ENCODE measurements at regions not wholly inside any gene's neighbourhood (a gene's known extent, or its start where the extent isn't known, plus 50 kb on each side); places are given as distances from the start of the nearest gene placed in this dataset.
"Not testable (repeated sequence)": the region's sequence is repeated elsewhere in the genome, so short reads cannot be mapped to it uniquely, and the experiment has no call there.

DNA sequence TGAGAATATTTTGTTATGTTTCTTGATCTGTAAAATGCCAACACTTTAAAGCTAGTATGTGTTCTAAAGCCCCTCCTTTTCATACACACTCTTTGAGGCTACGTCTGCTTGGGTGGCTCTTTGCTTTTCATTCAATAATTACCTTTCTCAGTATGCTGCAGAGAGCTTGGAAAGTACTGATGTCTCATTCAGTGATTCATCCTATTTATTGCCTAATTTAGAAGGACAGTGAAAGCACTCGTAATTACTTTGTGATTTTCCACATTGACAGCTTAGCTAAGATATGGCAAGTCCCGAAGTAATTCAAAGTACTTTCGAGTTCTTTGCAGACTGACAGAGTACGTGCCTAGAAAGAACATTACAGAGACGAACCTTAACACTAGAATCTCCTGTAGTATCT, 57.2 kb downstream of the BMP15 start:
- no peaks in the 10 kb centered on the region for H3K9me3 Mint-ChIP-seq
- POLR2A ChIA-PET (ENCODE audit: partially characterized antibody), result no interaction called here
- Histone ChIP-seq H3K4me3 (ENCODE audit: low read length in 2 of 2) (no peak overlapping the region), H3K4me1 (ENCODE audit: insufficient read depth, low read length) (no peaks in the 10 kb centered on the region), H3K27ac (ENCODE audit: low read depth, low read length) (no peak overlapping the region), H3K9me3 (ENCODE audit: control insufficient read depth in 1 of 2, low read length in 2 of 2) (no peaks in the 10 kb centered on the region), H3K36me3 (ENCODE audit: insufficient read depth, low read length) (no peaks in the 10 kb centered on the region), H3K27me3 (ENCODE audit: insufficient read depth, low read length) (no peaks in the 10 kb centered on the region)
- no peak overlapping the region for H3K27ac Mint-ChIP-seq
- CTCF ChIA-PET (ENCODE audit: partially characterized antibody), result no interaction called here
- no peak overlapping the region for H3K4me3 Mint-ChIP-seq
- intact Hi-C loops (cut with micrococcal nuclease), result no loop called here
- DNase-seq, result no peak
- H3K36me3 Mint-ChIP-seq, result no peaks in the 10 kb centered on the region
- no peaks in the 10 kb centered on the region for H3K27me3 Mint-ChIP-seq
- no peaks in the 10 kb centered on the region for H3K4me1 Mint-ChIP-seq

DNA sequence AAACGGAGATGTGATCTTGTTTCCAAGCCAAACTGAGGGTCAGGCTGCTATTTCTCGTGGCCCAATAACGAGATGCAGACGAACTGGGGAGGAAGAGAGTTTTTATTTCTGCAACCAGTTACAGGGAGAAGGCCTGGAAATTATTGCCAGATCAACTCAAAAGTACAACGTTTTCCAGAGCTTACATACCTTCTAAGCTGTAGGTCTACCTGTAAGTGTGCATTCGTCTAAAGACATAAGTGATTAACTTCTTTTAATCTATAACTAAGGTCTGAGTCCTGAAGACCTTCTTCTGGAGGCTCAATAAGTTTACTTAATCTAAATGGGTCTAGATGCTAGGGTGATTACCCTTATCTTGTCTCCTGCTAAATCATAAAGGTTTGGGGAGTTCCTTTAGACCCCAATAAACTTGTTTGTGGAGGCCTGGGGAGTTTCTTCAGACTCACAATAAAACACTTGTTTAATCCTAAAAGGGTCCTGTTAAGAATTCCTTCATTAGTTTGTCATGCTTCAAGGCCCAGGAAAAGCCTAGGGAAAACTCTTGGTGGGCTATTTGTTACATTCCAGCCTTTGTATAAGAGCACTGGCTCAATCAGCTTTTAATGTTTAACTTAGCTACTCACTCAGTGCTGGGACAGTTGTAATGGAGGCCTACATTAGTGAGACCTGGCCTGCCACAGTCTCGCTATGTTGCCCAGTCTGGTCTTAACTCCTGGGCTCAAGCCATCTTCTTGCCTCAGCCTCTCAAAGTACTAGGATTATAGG, 58.5 kb downstream of the BMP15 start:
- H3K4me3 ChIP-seq (ENCODE audit: low read length in 2 of 2); H3K9me3 Mint-ChIP-seq; H3K27ac Mint-ChIP-seq; POLR2A ChIA-PET (ENCODE audit: partially characterized antibody); H3K27me3 Mint-ChIP-seq; DNase-seq; H3K9me3 ChIP-seq (ENCODE audit: control insufficient read depth in 1 of 2, low read length in 2 of 2); H3K27ac ChIP-seq (ENCODE audit: low read depth, low read length); intact Hi-C loops (cut with micrococcal nuclease); H3K27me3 ChIP-seq (ENCODE audit: insufficient read depth, low read length); H3K4me1 Mint-ChIP-seq; H3K36me3 Mint-ChIP-seq; H3K36me3 ChIP-seq (ENCODE audit: insufficient read depth, low read length); CTCF ChIA-PET (ENCODE audit: partially characterized antibody); H3K4me1 ChIP-seq (ENCODE audit: insufficient read depth, low read length); H3K4me3 Mint-ChIP-seq: not testable (repeated sequence)

DNA sequence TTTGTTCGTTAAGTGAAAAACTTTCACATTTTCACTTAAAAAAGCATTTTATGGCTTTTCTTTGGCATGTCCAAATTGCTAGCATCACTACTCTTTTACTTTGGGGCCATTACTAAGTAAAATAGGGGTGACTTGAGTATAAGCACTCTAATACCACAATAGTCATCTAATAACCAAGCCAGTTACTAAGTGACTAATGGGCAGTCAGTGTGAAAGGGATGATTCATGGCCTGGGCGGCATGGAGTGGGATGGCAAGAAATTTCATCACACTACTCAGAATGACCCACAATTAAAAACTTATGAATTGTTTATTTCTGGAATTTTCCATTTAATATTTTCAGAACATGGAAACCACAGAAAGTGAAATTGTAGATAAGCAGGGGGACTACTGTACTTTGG, 60.9 kb downstream of the BMP15 start:
- no peaks in the 10 kb centered on the region for H3K9me3 Mint-ChIP-seq
- H3K4me3 ChIP-seq (ENCODE audit: low read length in 2 of 2), result no peak overlapping the region
- H3K4me3 Mint-ChIP-seq, result no peak overlapping the region
- H3K27ac ChIP-seq (ENCODE audit: low read depth, low read length), result no peak overlapping the region
- H3K9me3 ChIP-seq (ENCODE audit: control insufficient read depth in 1 of 2, low read length in 2 of 2), result no peaks in the 10 kb centered on the region
- H3K4me1 Mint-ChIP-seq, result no peaks in the 10 kb centered on the region
- ChIA-PET CTCF (ENCODE audit: partially characterized antibody) (no interaction called here), POLR2A (ENCODE audit: partially characterized antibody) (no interaction called here)
- H3K27me3 Mint-ChIP-seq, result no peaks in the 10 kb centered on the region
- H3K27ac Mint-ChIP-seq, result no peak overlapping the region
- no peaks in the 10 kb centered on the region for H3K36me3 ChIP-seq (ENCODE audit: insufficient read depth, low read length)
- no peaks in the 10 kb centered on the region for H3K4me1 ChIP-seq (ENCODE audit: insufficient read depth, low read length)
- no peaks in the 10 kb centered on the region for H3K27me3 ChIP-seq (ENCODE audit: insufficient read depth, low read length)
- no peak for DNase-seq
- intact Hi-C loops (cut with micrococcal nuclease), result no loop called here
- no peaks in the 10 kb centered on the region for H3K36me3 Mint-ChIP-seq

DNA sequence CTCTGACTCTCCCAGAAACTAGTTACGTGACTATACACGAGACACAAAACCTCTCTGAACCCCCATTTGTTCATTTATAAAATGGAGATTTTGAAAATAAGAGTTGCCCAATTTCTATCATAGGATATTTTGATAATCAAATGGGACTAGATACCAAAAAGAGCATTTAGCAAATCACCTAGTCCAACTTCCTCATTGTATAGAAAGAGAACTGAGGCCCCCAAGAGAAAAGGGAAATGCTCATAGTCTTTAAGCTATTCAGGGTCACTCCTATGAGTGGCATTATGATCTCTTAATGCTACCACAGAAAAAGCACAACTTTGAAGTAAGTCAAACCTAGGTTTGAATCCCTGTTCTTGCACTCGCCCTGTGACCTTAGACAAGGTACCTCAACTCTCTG, 62.7 kb downstream of the BMP15 start:
- Histone ChIP-seq H3K9me3 (ENCODE audit: control insufficient read depth in 1 of 2, low read length in 2 of 2) (no peaks in the 10 kb centered on the region), H3K4me3 (ENCODE audit: low read length in 2 of 2) (no peak overlapping the region), H3K27me3 (ENCODE audit: insufficient read depth, low read length) (no peaks in the 10 kb centered on the region), H3K27ac (ENCODE audit: low read depth, low read length) (no peak overlapping the region), H3K36me3 (ENCODE audit: insufficient read depth, low read length) (no peaks in the 10 kb centered on the region), H3K4me1 (ENCODE audit: insufficient read depth, low read length) (no peaks in the 10 kb centered on the region)
- Mint-ChIP-seq H3K27ac (no peak overlapping the region), H3K9me3 (no peaks in the 10 kb centered on the region), H3K4me1 (no peaks in the 10 kb centered on the region), H3K4me3 (no peak overlapping the region), H3K27me3 (no peaks in the 10 kb centered on the region), H3K36me3 (no peaks in the 10 kb centered on the region)
- ChIA-PET CTCF (ENCODE audit: partially characterized antibody) (no interaction called here), POLR2A (ENCODE audit: partially characterized antibody) (no interaction called here)
- intact Hi-C loops (cut with micrococcal nuclease), result no loop called here
- DNase-seq, result no peak

DNA sequence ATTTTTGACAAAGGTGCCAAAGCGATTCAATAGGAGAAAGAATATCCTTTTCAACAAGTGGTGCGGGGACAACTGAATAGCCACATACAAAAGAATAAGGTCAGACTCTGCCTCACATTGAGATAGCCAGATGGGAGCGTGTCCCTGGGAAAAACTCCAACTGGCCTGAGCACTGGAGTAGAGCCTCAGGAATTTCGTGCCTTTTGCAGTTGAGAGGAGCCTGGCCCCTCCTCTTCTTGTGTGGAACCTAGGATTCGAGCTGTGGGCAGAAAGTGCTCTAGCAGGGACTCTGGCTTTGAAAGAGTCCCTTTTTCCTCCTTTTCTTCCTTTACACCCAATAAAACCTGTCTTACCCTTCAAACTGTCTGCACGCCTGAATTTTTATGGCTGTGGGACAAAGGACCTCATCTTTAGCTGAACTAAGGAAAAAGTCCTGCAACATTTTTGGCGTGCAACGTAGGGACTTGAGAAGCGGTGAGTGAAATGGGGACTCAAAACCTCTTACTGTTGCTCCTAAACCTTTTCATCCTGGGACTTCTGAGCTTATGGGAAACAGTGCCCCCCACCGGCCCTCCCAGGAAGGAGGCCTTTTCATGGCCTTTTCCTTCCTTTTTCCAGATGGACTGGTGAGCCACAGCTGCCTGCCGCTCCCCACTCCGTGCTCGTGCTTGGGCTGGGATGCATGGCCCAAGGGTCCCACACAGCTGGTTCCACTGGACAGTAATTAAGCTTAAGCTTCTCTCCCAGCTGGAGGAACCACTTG, 68.6 kb downstream of the BMP15 start:
- H3K9me3 ChIP-seq (ENCODE audit: control insufficient read depth in 1 of 2, low read length in 2 of 2), result no peaks in the 10 kb centered on the region
- Mint-ChIP-seq H3K4me1 (no peaks in the 10 kb centered on the region), H3K27me3 (no peaks in the 10 kb centered on the region), H3K9me3 (no peaks in the 10 kb centered on the region), H3K4me3 (no peak overlapping the region), H3K36me3 (no peaks in the 10 kb centered on the region), H3K27ac (no peak overlapping the region)
- ChIA-PET POLR2A (ENCODE audit: partially characterized antibody) (no interaction called here), CTCF (ENCODE audit: partially characterized antibody) (no interaction called here)
- no peak for DNase-seq
- H3K4me1 ChIP-seq (ENCODE audit: insufficient read depth, low read length), result no peaks in the 10 kb centered on the region
- intact Hi-C loops (cut with micrococcal nuclease), result no loop called here
- H3K27ac ChIP-seq (ENCODE audit: low read depth, low read length), result no peak overlapping the region
- H3K4me3 ChIP-seq (ENCODE audit: low read length in 2 of 2), result no peak overlapping the region
- no peaks in the 10 kb centered on the region for H3K27me3 ChIP-seq (ENCODE audit: insufficient read depth, low read length)
- no peaks in the 10 kb centered on the region for H3K36me3 ChIP-seq (ENCODE audit: insufficient read depth, low read length)

DNA sequence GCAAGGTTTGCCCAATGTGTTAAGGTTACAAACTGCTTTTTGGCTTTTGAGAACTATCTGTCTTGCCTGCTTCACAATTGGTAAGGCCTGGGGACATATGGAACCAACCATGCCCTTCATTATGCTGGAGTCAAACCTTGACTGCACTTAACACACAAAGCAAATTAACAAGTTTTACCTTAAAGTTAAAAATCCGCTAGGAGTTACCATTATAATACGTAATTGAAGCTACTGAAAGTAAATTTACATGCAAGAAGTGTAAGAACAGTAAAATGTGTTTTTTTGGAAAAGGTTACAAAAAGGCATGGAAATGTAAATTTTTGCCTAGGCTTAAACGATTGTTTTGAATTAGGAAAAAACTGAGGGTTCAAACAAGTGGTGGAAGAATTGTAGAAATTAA, 69.7 kb downstream of the BMP15 start:
- ChIA-PET POLR2A (ENCODE audit: partially characterized antibody) (no interaction called here), CTCF (ENCODE audit: partially characterized antibody) (no interaction called here)

DNA sequence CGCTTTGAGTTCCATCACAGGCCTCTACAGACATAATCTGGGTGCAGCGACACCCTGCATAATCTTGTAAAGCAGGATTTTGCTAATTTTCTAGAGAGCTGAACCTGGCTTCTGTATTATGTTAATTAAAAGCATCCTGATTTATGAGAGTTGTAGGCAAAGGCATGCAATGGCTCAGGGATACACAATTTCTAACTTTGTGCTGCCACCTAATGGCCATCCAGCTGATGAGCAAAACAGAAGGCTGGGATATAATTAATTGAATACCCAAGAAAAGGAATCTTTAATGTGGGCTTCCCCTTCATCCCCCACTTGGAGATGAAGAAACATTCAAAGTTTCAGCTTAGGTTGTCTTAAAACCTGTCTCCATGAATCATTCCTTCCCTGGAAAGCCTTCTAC, 78.1 kb downstream of the BMP15 start:
- no peaks in the 10 kb centered on the region for H3K4me1 ChIP-seq (ENCODE audit: insufficient read depth, low read length)
- POLR2A ChIA-PET (ENCODE audit: partially characterized antibody), result no interaction called here
- H3K27ac Mint-ChIP-seq, result no peak overlapping the region
- H3K9me3 Mint-ChIP-seq, result no peaks in the 10 kb centered on the region
- no peak overlapping the region for H3K4me3 ChIP-seq (ENCODE audit: low read length in 2 of 2)
- intact Hi-C loops (cut with micrococcal nuclease), result loop anchor here (5.0 kb wide), 1 partner anchor 296 kb away; no protein-coding TSS in a partner anchor
- no peaks in the 10 kb centered on the region for H3K36me3 ChIP-seq (ENCODE audit: insufficient read depth, low read length)
- H3K9me3 ChIP-seq (ENCODE audit: control insufficient read depth in 1 of 2, low read length in 2 of 2), result no peaks in the 10 kb centered on the region
- no peaks in the 10 kb centered on the region for H3K36me3 Mint-ChIP-seq
- peak in 2 of 5 donors; percentile 5 to 10 for DNase-seq
- H3K27me3 Mint-ChIP-seq, result peaks cover 0 to 3% of the 10 kb centered on the region in 2 donors
- H3K4me1 Mint-ChIP-seq, result no peaks in the 10 kb centered on the region
- no peak overlapping the region for H3K4me3 Mint-ChIP-seq
- CTCF ChIA-PET (ENCODE audit: partially characterized antibody), result interaction anchor here (0.8 kb wide), 1 partner anchor 14 kb away, joined by 3 read pairs; no protein-coding TSS in a partner anchor
- H3K27me3 ChIP-seq (ENCODE audit: insufficient read depth, low read length), result no peaks in the 10 kb centered on the region
- H3K27ac ChIP-seq (ENCODE audit: low read depth, low read length), result no peak overlapping the region

More for the DNA sequence above, 69.7 kb downstream of the BMP15 start:
- H3K27ac Mint-ChIP-seq, result no peak overlapping the region
- DNase-seq, result no peak
- H3K27me3 Mint-ChIP-seq, result no peaks in the 10 kb centered on the region
- no peaks in the 10 kb centered on the region for H3K36me3 ChIP-seq (ENCODE audit: insufficient read depth, low read length)
- no peaks in the 10 kb centered on the region for H3K4me1 Mint-ChIP-seq
- H3K36me3 Mint-ChIP-seq, result no peaks in the 10 kb centered on the region
- H3K4me1 ChIP-seq (ENCODE audit: insufficient read depth, low read length), result no peaks in the 10 kb centered on the region
- intact Hi-C loops (cut with micrococcal nuclease), result no loop called here
- H3K27ac ChIP-seq (ENCODE audit: low read depth, low read length), result no peak overlapping the region
- H3K4me3 ChIP-seq (ENCODE audit: low read length in 2 of 2), result no peak overlapping the region
- H3K9me3 Mint-ChIP-seq, result no peaks in the 10 kb centered on the region
- no peak overlapping the region for H3K4me3 Mint-ChIP-seq
- H3K9me3 ChIP-seq (ENCODE audit: control insufficient read depth in 1 of 2, low read length in 2 of 2), result no peaks in the 10 kb centered on the region
- H3K27me3 ChIP-seq (ENCODE audit: insufficient read depth, low read length), result no peaks in the 10 kb centered on the region

All from CD4-positive, alpha-beta memory T cell (primary cell).